ENCODE measurements at regions not wholly inside any gene's neighbourhood (a gene's known extent, or its start where the extent isn't known, plus 50 kb on each side); places are given as distances from the start of the nearest gene placed in this dataset.

- TF ChIP-seq POLR2AphosphoS5 (IDR thresholded peaks at IDR 0.05) = no peak
- no peak for TF ChIP-seq CTCF (IDR thresholded peaks at IDR 0.05)
Observed at GRCh38 chr7:57363321-57363720, 86.7 kb upstream of the ZNF716 start.
